ENCODE measurements at regions not wholly inside any gene's neighbourhood (a gene's known extent, or its start where the extent isn't known, plus 50 kb on each side); places are given as distances from the start of the nearest gene placed in this dataset.

GRCh38 chr4:62849696-62850095 is 1559.6 kb downstream of the TECRL start:
- no peak overlapping the region for H3K27ac ChIP-seq (ENCODE audit: low read depth)
- H4K20me1 ChIP-seq (replicated peaks; ENCODE audit: insufficient read depth), result no peaks in the 10 kb centered on the region
- Mint-ChIP-seq H3K36me3 (ENCODE audit: low read depth) (no peaks in the 10 kb centered on the region), H3K27me3 (ENCODE audit: insufficient read depth, low read depth, poor library complexity) (no peaks in the 10 kb centered on the region), H3K4me1 (no peaks in the 10 kb centered on the region), H3K9me3 (no peaks in the 10 kb centered on the region; the same call in 2 of the 3 replicates), H3K4me3 (no peak overlapping the region), H3K27ac (no peak overlapping the region)
- no peaks in the 10 kb centered on the region for H3K27me3 ChIP-seq (ENCODE audit: insufficient read depth)
- no peak for ATAC-seq
- no peaks in the 10 kb centered on the region for H3K4me1 ChIP-seq (ENCODE audit: insufficient read depth)
- H3K4me2 ChIP-seq, result no peak overlapping the region
- no peak for TF ChIP-seq ZNF462 (CRISPR knock-in tag; IDR thresholded peaks at IDR 0.05)
- TF ChIP-seq EZH2 (IDR thresholded peaks at IDR 0.05; ENCODE audit: low read depth, unreplicated experiment), result no peak
- TF ChIP-seq EZH2phosphoT487 (IDR thresholded peaks at IDR 0.05; ENCODE audit: unreplicated experiment), result no peak
- TF ChIP-seq POLR2AphosphoS5 (IDR thresholded peaks at IDR 0.05; ENCODE audit: low read depth), result no peak
- TF ChIP-seq NANOG (IDR thresholded peaks at IDR 0.05; ENCODE audit: borderline replicate concordance), result no peak
- no peak for TF ChIP-seq CTCF (conservative IDR thresholded peaks at IDR 0.05; ENCODE audit: low read depth in 2 of 2)
- no peak for TF ChIP-seq ETS1 (IDR thresholded peaks at IDR 0.05)
- no peak for TF ChIP-seq STAT1 (IDR thresholded peaks at IDR 0.05; ENCODE audit: unreplicated experiment)
- no peak for TF ChIP-seq ZNF114 (CRISPR knock-in tag; IDR thresholded peaks at IDR 0.05)
- no peak for TF ChIP-seq ZNF331 (CRISPR knock-in tag; IDR thresholded peaks at IDR 0.05; ENCODE audit: low read depth)
- no peak for TF ChIP-seq JUNB (IDR thresholded peaks at IDR 0.05; ENCODE audit: unreplicated experiment)
- TF ChIP-seq REST (IDR thresholded peaks at IDR 0.05; ENCODE audit: unreplicated experiment), result no peak
- TF ChIP-seq CREB1 (CRISPR knock-in tag; IDR thresholded peaks at IDR 0.05; ENCODE audit: low read depth), result no peak
- no peak overlapping the region for H3K4me3 ChIP-seq
- no peaks in the 10 kb centered on the region for H3F3A ChIP-seq (replicated peaks; ENCODE audit: low read depth)
- DNase-seq (ENCODE audit: low spot score), result no peak
- no peak overlapping the region for H2AFZ ChIP-seq
- no peaks in the 10 kb centered on the region for H3K36me3 ChIP-seq (ENCODE audit: insufficient read depth)
- H3K79me2 ChIP-seq (replicated peaks; ENCODE audit: insufficient read depth), result no peaks in the 10 kb centered on the region
- H3K9me2 ChIP-seq (ENCODE audit: insufficient read depth), result no peaks in the 10 kb centered on the region; the same call in 1 of the 2 replicates
